ENCODE measurements at regions not wholly inside any gene's neighbourhood (a gene's known extent, or its start where the extent isn't known, plus 50 kb on each side); places are given as distances from the start of the nearest gene placed in this dataset.
A peak's percentile ranks its signal among the peaks of the same experiment; 100 is the strongest.

DNA sequence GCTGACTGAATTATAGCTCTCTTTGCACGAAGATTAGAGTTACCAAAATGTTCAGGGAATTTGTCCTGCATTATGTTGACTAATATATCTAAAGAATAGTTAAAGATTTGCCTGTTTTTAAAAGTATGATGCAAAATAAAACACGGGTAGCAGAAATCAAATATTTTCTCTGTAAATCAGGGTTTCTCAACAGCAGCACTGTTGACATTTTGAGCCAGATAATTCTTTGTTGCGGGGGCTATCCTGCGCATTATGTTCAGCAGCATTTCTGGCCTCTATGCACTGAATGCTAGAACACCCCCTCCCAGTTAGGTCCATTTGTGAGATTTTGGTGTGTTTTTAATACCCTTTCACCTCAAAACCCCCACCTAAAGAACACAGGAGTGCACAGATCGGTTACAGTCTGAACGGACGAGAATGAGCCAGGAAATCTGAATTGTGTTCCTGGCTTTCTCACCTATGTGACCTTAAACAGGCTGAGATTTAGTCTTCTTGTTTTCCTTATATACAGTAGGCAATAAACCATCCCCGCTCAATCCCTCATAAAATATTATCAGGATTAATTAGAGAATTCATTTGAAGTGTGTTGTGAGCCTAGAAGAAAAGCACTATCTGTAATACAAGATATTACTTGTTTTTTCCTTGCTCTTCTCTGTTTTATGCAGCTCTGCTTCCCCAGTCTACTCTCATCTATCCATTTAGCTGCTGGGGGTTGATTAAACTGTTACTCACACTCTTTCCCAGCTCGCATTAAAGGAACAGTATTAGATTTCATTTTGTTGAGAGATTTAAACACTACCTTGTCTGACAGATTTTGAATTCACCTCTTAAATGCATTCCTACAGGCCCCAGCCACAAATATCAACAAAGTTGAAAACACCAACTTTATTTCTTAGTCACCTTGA, 247.5 kb upstream of the GOLIM4 start:
- DNase-seq = no peak

DNA sequence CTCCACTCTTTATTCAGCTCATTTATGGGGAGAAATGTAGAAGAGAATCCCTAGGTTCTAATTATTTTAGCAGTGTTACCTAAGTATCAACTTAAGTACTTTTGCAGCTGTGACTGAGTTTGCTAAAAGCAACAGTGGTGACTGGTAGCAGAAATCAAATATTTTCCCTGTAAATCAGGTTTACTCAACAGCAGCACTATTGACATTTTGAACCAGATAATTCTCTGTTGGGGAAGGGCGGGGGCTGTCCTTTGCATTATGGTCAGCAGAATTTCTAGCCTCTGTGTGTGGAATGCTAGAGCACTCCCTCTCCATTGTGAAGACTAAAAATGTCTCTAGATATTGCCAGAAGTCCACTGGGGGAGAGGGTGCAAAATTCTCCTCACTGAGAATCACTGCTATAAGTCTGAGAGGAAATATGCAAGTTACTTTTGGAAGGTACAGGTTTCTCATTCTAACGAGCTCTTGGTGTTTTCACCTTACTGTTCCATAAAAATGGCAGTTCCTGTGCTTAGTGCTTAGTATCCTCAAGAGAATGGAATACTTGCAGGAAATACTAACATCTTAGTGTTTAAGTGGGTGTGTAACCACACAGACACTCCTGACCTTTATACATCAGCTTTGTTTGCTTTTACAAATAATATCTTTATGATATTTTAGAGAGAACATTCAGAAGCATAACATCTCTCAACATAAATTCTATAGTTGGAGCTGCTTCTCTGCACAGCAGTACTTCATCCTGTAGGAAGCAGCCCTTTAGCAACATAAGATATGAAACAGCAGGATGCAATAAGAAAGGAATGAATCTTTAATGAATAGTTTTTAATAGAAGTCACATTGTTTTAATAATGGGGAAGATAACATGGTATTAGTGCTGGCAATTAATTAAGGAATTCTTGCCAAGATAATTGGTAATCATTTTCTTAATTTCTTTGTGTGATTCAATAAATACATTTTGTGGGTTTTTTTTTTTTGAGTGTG, 246.5 kb upstream of the GOLIM4 start:
- DNase-seq = peak; percentile 36

DNA sequence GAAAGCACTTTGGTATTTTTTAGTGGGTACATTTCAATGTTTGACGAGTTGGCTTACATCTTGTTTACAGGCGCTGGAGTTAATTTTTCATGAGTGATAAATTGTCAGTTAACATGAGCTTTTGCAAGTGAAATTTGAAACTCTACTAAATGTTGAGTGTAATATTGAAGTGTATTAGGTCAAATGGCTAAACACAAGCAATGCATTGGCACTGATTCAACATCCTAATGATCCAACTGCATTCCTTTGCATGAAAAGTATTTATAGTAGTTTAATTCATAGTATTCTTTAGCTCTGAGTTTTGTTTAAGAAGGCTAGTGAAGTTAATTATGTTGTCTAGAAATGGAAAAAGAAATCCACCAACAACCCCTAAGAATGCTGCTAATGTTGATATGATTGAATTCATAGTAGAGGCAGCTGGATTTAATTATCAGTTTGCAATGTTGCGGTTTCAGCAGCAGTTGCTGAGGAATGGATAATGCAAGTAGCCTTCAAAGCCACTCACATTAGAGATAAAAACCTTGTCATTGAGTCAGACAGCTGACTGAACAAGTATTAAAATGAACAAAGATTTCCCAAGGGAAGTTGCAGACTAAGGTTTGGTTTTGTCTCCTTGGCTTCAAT, 245.6 kb upstream of the GOLIM4 start:
- DNase-seq = peak; percentile 98

DNA sequence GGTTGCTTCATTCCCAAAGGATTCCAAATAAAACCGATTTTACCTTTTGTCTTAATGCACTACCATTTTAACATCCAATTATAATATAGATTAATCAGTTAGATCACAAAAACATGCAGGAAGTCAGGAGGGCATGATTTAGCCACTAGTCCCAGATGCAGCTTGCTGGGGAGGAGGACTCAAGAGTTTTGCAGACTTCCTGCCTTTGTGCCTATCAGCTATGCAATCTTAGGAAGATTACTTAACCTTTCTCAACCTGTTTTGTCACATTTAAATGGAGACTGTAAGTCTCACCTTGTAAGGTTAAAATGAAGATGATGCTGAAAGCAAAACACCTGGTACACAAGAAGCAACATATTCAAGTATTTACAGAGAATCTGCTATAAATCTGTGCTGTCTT, 242.4 kb upstream of the GOLIM4 start:
- no peak for DNase-seq

DNA sequence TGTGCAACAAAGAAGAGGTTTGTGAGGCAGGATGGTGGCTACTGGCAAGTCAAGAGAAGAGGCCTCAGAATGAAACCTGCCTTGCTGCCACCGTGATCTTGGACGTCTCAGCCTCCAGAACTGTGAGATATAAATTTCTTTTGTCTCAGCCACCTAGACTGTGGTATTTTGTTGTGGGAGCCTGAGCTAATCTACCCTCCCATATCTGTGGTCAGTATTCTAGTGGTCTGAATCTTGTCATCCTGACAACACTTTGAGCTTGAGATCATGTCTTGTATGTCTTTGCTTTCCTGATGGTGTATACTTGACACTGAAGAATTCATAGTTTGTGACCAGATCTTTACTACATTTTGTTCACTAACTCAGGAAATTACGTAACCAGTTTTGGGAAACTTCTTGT, 240.6 kb upstream of the GOLIM4 start:
- no peak for DNase-seq

DNA sequence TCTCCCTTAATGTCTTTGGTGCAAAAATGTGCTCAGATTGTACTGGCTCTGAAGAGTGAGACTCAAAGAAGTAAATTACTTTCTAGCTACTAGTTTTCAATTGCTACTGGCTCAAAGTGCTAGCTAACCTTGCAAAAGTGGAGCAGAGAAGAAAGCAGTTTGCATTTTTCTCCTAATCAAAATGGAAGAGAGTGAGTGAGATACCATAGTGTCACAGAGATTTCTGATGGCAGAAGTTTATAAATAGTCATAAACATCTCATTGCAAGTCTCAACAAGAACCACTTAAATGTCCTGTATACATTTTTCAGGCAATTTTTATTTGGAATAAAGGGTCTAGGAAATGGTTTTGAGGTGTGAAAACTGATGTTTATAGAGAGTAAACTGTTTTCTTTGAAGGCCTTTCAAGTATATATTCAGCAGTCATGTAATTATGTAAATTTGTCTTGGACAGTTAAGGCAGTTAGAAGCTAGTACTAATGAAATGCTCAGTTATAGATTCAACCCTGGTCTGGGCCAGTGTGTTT, 237.7 kb upstream of the GOLIM4 start:
- no peak for DNase-seq

DNA sequence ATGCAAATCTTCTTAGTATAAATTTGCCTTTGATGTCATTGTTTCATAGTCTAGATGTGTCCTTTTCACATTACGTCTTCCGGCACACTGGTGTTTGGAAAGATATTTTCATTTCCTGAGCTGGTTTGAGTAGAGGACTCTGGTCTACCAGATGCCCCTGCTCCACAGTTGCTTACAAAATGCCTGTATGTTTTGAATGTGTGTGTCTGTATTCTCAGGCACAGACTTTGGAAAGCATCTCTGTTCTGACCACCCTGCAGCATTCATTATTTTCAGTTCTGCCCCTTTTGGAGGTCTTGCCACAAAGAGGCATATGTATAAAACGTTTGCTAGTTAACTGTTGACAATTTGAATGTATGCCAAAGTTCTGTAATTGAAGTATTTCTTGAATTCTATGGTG, 236.0 kb upstream of the GOLIM4 start:
- no peak for DNase-seq

DNA sequence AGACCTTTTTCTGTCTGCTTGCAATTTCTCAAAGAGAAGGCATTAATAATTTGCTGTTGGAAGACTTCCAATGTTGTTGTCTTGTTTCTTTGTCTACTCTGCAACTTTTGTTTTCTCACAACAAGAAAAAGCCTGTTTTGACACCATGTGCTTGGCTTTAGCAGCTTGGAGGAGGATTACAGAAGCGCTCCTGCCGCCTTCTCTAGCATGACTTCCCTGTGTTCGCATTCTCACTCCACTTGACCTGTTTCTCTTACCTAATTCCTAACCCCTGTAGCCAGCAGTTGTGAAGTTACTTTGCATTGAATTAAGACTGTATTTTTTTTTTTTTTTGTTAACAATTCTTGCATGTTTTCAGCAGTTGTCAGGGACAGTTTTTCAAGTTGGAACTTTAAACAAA, 235.3 kb upstream of the GOLIM4 start:
- DNase-seq = no peak

DNA sequence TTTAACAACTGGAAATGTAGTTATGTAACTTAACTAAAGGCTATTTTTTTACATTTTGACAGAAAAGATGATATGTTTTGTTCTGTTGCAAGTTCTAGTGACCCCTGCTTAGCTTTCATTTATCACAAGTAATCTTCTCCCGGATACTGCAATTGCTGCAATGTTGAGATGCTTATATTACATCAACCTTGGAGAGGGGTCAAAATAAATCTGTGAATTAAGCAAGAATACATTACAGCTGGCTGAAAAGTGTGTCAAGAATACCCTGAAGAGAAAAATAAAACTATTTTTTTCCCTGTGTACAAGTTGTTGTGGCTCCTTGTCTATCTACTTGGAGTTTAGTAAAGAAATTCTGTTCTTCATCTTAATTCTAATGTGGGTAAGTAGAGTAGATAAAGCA, 232.1 kb upstream of the GOLIM4 start:
- DNase-seq = no peak

DNA sequence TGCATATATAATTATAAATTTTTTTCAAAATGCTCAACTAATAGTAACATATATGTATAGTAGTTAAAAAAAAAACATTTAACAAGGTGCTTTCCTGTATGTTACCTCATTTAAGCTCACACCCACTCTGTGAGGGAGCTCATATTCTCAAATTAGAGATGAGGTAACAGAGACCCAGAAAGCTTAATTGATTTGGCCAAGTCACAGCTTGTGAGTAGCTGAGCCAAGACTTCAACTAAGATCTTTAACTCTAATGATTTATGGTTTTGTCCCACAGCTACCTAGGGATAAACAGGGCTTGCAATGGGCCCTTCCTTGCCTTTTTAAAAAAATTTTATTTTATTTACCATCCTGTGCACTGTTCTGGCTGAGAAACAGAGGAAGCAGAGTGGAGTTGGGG, 230.0 kb upstream of the GOLIM4 start:
- DNase-seq = no peak

DNA sequence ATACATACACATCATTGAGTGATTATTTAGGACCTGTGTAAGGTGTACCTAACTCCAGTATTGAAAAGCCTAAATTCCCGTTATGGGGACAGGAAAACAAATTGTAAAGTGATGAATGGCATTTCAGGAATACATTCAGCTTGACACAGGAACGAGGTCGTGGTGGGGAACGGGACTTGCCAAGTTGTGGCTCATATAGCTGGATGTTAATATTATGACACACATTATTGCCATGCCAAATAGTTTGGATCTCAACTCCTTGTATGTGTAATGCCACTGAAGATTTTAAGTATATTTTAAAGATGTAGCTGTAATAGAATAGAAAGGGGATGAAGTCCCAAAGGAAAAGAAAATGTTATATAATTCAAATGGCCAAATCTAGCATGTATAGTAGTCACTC, 227.2 kb upstream of the GOLIM4 start:
- DNase-seq = peak; percentile 28

DNA sequence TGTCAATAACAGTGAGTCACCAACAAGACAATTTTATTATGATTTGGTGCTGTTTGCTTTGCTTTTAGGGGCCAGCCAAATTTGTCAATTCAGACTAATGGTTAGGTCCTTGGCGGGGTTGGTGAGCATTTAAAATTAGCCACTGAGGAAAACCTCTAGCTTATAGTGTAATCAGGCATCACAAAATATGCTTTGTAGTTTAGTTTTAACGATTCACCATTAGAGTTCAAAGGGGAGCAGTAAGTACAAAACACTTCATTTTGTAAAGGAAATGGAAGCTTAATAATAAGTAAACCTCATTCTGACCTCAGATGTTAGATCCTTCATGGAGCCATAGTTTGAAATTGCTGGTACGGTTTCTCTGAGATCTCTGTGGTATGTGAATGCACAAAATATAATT, 218.4 kb upstream of the GOLIM4 start:
- no peak for DNase-seq

DNA sequence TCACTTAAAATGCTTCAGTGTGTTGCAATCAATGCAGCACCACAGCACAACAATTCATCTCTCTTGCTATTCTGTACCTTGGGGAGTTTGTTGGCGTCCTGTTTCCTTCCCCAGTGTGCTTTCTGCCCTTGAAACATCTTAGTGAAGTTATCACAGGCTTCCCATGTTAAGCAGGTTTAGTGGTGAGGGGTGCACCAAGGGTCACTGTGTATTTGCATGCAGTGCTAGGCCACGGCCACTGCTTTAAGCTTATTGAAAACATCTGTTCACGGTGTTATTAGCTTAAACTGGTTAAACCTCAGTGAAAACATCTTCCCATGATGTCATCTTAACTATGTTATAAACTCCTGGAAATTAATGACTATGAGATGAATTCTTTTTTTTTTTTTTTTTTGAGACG, 217.3 kb upstream of the GOLIM4 start:
- DNase-seq = peak; percentile 3

DNA sequence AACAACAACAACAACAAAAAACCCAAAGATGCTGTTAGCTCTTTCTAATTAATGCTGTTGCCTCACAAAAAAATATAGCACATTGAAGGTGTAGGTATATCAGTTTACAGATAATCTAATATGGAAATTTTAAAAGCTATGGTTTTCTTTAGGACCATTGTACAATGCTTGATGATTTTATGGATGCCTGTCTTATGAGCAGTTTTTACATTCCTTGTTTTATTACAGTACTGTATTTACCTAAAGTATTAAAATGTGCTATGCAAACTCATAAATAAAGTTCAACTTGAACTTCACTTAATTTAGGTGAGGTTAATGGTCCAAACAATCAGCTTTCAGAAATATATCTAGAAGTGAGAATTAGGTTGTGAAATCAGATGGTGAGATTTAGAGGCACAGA, 212.2 kb upstream of the GOLIM4 start:
- DNase-seq = no peak

DNA sequence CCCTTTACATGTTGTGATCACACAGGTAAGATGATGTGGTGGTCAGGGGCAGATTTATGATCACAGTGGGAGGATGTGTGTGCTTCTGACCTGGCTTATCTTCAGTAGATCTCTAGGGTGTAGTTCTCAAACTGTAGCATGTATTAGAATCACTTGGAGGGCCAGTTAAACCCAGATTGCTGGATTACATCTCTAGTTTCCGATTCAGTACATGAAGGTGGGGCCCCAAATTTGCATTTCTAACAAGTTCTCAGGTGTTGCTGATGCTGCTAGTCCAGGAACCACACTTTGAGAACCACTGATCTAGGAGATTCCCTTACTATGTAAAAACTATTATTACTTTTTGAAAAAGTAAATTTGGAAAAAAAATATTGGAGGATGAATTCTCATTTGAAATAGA, 199.3 kb upstream of the GOLIM4 start:
- no peak for DNase-seq

DNA sequence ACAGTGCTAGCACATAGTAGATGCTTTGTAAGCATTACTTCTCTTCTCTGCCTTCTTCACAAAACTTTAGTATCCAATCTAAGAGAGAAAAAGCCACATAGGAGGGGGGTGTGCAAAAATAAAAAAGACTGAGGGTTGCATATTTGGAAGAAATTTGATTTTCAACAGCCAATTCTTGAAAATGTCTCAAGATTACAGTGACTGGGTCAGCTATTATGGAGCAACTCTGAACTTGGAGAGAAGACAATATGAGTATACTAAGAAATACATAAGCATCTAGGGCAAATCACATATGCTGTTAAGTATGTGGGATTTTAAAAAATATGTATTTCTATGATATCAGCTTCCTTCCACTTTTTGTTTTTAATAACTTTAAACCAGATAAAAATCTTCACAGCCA, 196.6 kb upstream of the GOLIM4 start:
- no peak for DNase-seq

DNA sequence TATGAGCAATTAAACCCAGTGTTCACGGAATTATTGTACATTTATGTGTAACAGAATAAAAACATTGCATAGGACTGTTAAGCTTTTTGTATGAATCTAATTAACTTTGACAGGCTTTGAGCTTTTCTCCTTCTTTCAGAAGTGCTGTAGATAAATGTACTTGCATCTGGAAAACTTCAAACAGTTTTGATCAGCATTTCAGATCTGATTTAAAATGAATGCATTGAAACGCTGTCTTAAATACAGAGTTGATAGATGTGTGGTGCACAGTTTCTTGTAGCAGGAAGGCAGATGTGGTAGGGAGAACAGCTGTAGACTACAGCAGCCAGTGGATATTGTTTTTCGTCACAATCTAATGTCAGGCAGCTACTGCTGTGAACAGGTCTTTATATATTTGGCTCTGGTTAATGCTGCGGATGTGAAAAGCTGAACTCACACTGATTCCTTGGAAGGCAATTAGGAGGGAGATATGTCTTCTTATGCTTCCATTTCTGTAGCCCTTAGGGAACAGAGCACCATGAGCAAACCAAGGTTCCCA, 193.8 kb upstream of the GOLIM4 start:
- DNase-seq = no peak

DNA sequence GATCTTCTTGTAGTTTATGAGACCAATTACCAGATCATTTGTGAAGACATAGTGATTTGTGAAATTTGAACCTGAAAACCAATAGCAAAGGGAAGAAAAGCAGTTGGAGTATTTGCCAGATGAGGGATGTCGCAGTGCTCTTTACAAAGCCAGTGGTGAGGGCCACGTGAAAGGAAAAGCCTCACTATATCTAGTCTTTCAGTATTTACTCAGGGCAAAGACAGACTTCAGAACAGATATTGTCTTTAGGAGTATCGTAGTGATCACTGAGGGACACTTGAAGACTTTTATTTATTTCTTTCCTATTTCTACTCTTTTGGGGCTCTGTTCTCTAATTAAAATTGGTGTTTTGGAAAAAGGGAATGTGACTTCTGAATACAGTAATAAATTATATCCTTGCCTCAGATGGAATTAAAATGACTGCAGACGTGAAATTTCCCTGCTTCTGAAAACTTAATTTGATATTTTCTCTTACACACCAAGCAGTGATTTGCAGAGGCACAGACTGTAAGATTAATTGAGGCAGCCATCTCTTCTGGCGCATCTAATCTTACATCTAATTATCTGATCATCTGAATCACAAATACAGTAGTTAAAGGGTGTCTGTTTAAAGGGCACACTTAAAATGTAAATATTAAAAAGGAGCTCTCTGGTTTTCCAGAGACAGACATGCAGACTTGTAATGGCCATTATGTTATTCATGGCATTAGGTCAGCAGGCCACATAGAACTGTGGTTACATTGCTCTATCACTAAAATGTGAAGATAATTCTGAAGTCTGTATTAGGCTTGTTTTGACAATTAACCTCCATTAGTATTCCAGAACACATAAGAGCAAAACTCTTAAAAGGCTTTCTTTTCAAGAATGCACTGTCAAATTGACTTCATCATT, 193.0 kb upstream of the GOLIM4 start:
- no peak for DNase-seq

DNA sequence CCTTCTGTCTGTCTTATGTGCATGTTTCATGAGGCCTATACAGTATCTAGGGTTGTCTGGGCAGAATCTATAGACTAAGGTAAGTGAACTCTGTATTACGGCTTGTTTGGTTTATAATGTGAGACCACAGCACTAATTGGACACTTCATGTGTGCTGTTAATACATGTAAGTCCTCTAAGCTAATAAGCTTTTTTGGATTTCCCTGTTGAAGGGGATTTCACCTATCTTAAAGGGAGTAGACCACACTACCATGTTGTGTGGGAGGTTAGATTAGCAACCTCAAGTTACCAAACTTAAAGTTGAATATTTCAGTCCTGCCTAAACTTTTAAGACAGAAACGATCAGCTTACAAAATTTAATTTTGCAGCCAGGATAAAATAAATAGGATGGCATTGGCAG, 189.8 kb upstream of the GOLIM4 start:
- DNase-seq = no peak

DNA sequence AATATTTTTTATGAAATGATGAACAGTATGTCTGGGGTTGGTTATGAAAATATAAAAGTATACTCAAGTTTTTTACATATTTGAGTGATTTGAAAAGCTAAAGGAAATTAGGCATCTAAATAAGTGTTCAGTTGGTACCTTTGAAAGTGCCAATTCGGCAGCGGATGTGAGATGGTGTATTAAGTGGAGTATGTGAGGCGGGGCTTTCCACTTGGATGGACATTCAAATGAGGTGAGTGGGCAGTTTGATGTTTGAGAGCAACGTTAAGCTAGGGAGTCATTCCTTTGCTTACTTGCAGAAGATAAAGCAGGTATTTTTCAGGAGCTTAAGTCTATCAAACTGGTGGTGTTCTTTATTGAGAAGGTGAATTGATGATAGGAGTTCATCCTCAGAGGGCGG, 189.0 kb upstream of the GOLIM4 start:
- no peak for DNase-seq

DNA sequence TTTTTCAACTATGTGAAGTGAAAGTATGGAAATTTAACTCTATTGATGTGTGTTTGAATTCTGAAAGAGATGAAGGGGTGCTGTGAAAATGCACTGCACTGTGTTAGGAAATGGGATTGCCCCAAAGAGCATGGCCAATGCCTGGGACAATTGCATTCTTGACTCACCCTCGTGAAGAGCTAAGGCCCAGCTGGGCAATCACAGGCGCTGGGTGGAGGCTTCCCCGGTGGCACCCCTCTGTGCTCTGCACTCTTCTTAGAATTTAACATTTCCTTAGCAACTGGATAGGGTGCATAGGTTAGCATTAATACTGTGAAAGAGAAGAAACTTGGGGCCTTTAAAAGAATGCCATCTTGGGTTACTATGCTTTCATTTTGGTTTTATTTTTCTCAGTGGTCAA, 179.9 kb upstream of the GOLIM4 start:
- DNase-seq = no peak

DNA sequence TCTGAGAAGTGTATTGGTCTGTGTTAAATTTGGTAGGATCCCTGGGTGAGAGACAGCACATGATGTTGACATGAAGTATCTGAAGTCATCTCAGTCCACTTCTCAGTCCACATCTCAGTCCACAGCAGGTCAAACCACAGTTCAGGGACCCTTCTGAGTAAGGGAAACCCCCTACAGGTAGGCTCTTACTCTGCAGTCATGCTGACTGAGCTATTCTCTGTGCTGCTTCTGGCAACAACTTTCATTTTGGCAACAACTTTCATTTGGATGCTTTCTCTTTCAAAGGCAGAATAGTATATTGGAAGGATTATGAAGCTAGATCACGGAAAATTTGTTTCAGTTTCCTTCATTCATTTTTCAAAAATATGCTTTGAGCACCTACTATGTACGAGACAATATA, 178.2 kb upstream of the GOLIM4 start:
- DNase-seq = no peak
